NCI-H1092 (cell line): ENCODE measurements at regions not wholly inside any gene's neighbourhood (a gene's known extent, or its start where the extent isn't known, plus 50 kb on each side); places are given as distances from the start of the nearest gene placed in this dataset.
"Not testable (repeated sequence)": the region's sequence is repeated elsewhere in the genome, so short reads cannot be mapped to it uniquely, and the experiment has no call there.

ENCODE experiments used
- DNase-seq: peaks from one replicate; lab custom pipeline; 2025; lab: John Stamatoyannopoulos, UW

DNA sequence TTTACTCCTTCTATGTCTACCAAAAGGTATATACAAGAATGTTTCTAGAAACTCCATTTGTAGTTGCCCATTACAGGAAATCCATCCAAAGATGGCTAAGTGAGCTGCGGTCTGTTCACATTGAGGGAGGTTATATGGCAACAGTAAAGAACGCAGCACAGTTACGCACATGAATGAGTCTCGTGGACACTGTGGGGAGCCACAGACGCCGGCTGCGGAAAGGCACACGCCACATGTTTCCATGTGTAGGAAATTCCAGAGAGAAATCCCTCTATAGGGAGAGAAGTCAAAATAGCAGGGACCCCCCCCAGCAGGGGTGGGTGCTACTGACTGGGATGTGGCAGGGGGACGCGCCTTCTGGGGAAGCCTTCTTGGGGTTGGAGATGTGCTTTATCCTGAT lies 139.0 kb upstream of the NCOR2 start:
- no peak for DNase-seq

DNA sequence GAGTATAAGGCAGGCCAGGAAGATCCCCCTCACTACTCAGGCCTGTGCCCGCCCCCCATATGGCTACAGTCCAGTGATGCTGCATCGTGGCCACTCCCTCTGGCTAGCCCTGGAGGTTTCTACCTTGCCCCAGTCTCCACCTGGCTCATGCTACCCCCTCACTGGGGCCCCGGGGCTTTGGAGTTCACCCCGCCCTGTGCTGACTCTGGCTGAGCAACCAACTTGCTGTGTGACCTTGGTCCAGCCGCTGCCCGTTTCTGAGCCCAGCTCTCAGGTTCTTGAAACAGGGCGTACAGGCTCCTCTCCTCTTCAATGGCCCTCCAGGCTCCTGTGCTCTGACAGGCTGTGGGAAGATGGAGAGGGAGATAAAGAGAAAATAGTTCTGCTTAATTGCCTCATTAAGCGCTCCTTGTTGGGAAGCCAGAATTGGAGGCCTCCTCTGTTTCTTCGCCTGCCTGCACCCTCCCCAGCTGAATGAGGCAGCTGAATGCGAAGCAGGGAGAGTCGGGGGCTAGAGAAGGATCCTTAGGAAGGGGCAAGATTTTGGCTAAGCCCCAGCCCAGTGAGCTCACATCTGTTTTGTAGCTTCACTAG lies 138.2 kb upstream of the NCOR2 start:
- DNase-seq: no peak

DNA sequence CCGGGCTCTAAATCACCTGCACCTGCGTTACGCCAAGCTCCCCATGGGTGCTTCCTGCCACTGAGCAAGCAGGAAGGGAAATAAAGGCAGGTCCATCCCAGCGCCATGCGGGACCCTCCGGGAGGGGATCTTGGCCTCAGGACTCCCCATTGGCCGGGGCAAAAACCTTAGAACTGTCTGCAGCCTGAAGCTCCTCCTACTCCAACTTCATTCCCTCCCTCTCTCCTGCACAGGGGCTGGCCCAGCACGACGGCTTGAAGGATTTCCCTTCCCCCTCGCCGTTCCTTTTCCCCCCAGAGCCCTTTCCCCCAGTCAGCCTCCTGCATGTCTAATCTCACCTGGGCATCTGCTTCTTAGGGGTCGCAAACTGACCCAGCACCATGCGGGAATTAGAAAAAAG lies 137.2 kb upstream of the NCOR2 start:
- DNase-seq: no peak

DNA sequence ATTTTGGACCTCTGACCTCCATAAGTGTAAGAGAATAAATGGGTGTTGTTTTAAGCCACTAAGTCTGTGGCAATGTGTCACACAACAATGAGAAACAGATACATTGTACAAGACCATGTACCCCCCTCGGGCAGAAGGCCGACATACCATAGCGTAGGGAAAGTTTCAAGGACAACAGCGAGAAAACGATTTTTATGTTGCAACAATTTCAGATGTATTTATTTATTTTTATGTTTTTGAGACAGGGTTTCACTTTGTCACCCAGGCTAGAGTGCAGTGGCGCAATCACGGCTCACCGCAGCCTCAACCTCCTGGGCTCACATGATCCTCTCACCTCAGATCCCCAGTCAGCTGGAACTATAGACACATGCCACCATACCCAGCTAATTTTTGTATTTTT lies 136.4 kb upstream of the NCOR2 start:
- DNase-seq: no peak

DNA sequence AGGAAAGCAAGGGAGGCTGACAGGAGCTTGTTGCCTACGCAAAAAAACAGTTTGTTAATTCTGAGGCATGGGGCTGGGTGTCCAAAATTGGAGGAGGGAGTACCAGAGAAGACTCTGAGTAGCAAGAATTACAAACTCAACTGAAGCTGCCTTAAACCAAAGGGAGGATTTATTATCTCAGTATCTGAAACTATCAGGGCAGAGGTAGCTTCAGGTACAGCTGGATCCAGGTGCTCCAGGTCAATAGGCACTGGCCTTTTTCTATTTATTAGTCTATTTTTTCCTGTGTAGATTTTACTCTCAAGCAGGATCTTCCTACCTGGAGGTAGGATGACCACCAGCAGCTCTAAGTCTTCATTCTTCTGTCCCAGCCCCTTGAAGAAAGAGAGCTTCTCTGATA lies 135.3 kb upstream of the NCOR2 start:
- no peak for DNase-seq

DNA sequence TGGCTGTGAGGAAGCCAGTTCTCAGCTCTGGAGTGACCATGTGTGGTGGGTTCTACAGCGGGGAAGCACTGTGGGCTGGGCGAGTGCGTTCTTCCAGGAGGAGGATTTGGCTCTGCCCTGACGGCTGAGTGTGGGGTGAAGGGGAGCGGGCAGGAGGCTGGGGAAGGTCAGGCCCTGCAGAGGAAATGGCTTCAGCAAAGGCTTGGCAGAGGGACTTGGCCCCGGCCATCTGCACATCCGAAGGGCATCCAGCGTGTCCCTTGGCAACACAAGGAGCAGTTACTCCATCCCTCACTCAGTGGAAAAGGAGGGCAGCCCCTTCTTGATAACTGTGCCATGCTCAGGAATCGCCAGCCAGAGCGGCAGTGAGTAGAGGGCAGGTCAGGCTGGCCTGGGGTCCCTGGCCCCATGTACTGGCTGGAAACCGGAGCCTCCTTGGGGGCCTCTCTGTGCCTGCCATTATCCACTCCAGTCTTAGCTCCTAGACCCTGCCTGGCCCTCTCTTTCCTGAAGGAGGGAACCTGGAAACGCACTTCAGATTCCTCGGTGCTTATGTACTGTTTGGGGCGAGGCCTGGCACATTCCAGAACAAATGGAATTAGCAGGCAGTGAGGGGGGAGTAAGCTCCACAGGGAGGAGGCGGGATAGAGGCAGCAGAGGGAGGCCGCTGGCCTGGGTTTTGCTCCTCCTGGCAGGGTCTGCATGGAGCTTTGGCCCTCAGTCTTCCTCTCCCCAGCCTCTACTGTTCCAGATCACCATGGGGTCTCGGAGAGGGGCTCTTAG lies 133.6 kb upstream of the NCOR2 start:
- DNase-seq: no peak

DNA sequence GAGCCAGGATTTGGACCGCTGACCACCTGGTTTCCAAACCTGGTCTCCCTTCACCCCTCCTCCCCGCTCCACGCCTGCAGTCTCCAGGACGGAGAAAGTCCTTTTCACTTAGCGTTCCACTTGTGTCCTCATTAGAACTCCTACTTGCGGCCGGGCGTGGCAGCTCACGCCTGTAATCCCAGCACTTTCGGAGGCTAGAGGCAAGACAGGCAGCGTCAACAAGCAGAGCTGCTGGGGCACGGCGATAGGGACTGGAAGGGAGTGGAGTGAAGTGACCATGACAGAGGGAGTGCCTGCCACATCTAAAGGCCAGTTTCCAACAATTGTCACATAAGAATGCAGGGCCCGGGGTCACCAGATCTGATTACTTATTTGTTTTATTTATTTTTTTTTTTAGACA lies 132.5 kb upstream of the NCOR2 start:
- no peak for DNase-seq

DNA sequence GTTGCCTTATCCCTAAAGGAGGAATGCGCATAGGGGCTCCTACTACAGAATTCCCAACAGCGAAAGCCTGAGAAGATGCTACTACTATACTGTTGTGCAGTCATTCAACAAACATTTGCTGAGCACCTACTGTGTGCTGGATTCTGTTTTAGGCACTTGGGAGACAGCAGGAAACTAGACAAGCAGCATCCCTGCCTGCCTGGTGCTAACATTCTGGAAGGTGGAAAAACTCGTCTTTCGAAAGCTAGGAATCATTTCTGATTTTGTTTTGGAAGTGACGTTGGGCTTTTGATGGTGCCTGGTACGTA lies 131.5 kb upstream of the NCOR2 start:
- no peak for DNase-seq

DNA sequence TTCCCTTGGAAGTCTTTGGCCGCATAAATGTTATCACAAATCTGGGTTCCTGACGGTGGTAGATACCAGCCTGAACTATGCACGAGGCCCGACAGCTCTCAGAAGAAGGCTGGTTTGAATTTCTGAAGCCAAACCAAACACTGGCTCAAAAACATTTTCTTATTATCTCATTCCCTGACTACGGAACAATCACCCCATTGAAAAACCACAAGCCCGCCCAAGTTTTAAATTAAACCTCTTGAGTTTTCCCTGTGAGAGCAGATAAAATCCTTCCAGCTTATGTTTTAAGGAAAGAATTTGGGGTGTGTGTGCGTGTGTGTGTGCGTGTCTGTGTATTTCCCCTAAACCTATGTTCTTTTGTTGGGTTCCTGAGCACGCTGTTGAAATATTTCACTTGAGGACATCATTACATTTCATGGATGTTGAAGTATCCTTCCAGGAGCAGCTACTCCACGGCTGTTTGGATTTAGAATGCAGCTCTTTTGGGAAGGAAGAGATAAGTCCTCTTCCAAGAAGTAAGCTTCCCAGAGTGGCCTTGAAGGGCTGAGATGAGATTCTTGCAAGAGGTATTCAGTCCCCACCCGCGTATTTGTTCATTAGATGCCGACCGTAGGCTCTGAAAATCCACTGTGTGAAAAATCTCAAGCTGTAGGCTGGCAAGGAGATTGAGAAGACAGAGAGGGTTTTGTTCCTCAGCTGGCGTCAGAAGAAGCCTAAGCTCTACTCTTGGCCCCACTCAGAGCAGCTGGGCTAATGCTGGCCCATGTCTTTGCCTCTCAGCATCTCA lies 131.0 kb upstream of the NCOR2 start:
- no peak for DNase-seq

DNA sequence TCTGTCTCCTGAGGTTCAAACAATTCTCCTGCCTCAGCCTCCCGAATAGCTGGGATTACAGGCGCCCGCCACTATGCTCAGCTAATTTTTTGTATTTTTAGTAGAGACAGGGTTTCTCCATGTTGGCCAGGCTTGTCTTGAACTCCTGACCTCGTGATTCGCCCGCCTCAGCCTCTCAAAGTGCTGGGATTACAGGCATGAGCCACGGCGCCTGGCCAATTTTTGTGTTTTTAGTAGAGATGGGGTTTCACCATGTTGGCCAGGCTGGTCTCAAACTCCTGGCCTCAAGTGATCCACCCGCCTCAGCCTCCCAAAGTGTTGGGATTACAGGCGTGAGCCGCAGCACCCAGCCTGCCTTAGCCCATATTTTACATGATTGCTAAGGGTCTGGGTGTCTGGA lies 130.3 kb upstream of the NCOR2 start:
- not testable (repeated sequence) for DNase-seq

DNA sequence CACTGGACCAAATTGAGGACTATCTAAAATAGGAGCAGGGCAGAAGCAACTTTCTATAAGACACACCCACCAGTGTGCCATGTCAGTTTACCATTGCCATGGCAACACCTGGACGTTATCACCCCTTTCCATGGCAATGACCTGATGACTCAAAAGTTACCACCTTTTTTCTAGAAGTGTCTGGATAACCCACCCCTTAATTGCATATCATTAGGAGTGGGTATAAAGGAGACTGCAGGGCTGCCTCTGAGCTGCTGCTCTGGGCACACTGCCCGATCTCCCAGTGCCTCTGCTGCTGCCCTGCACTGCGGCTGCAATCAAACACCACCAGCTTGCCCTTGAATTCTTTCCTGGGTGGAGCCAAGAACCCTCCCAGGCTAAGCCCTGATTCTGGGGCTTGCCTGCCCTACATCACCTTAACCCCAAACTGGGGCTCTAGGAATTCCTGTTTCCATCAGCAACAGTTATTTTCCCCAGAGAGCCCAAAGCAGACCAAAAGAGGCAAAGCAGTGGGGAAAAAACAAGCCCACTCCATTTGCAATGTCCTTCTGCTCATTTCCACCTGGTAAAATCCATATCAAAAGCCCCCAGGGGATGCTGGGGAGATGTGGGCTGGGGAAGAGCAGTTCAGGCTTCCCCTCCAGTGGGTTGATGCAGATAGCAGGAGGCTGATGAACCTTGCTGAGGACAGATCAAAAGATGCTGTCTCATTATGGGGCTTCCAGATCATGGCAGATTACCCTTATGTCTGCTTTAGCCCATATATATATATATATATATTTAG lies 129.5 kb upstream of the NCOR2 start:
- no peak for DNase-seq

DNA sequence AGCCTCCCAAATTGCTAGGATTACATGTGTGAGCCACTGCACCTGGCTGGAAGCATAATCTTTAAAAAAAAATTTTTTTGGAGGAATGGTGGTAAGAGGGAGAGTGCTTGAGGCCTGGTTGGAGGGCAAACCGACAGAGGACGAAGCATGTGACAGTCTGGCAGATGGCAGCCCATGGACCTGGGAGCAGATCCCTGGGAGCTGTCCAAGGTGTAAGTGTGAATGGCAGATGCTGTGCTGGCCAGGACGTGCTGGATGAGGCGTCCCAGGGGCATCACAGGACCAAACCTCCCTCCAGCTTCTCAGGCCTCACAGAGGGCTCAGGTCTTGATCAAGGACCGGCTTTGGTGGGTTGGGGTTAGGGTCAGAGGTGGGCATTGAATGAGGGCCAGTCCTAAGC lies 128.4 kb upstream of the NCOR2 start:
- DNase-seq: no peak

DNA sequence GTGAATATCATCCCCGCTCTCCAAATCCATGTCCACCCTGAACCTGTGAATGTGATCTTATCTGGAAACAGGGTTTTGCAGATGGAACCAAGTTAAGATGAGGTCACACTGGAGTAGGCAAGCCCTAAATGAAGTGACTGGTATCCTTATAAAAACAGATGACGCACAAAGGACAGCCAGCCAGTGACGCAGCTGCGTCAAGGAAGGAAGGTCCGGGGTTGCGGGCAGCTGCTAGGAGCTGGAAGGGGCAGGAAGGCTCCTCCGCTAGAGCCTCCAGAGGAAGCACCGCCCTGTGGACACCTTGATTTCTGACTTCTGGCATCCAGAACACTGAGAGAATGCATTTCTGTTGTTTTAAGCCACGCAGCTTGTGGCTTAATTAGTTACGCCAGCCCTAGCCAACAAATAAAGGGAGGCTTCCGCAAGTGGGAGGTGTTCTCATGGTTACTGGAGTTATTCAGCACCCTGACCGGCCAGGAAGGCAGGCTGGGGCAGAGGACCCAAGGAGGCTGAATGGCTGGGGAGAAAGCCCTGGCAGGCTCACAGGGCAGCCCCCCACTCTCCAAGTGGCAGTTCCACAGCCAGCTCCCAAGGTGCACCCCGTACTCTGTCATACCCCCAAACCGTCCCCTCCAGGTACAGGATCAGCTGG lies 127.6 kb upstream of the NCOR2 start:
- no peak for DNase-seq

DNA sequence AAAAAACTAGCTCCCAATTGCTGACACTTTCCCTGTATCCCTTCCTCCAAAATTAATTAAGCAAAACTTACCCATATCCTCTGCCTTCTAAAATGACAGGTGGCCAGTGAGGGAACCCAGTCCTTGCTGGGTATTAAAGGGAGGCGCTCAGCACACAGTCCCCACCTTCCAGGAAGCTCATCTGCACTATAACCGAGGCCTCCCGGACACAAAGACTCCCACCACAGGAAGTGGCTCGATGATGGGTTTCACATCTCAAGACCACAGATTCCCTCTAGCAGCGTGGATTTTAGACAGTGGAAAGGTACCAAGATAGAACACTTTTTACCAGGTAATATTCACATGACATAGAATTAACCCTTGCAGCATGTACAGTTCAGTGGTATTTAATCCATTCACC lies 126.8 kb upstream of the NCOR2 start:
- no peak for DNase-seq

DNA sequence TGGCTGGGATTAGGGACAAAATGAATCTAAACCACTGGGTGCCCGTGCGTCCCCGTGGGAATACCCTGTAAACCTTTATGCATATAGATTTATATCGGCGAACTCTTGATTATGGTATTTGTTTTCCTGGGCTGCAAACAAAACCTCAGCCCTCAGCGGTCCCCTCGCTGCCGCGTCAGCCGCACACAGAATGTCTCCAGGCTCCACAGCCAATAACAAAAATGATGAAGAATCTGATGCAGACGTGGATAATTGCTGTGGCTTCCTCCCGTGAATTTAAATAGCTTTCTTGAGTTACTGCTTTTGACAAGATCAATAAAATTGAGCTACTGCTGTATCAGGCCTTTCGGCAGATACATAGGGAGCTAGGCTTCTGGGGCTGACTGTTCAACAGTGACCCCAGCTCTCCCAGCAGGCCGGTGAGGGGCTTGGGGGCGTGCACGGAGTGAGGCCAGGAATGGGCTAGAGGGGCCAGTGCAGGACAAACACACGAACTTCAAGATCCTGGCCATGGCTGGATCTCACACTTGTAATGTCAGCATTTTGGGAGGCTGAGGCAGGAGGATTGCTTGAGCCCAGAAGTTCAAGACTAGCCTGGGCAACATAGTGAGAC lies 125.8 kb upstream of the NCOR2 start:
- DNase-seq: no peak

DNA sequence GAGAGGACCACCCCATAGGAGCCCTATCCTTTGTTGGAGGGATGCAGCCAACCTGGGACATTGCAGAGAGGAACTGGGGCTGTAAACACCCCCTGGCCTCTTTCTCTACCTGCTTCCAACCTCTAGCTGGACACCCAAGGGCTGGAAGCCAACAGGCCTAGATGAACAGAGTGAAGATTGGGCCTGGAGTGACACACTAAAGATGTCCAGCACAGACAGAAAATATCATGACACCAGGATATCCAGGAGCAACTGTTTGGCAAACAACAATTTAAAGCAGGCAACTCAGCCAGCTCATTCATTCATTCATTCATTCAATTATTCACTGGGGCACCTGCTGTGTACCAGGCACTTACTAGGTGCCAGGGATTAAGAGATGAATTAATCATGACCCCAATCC lies 125.0 kb upstream of the NCOR2 start:
- DNase-seq: no peak

DNA sequence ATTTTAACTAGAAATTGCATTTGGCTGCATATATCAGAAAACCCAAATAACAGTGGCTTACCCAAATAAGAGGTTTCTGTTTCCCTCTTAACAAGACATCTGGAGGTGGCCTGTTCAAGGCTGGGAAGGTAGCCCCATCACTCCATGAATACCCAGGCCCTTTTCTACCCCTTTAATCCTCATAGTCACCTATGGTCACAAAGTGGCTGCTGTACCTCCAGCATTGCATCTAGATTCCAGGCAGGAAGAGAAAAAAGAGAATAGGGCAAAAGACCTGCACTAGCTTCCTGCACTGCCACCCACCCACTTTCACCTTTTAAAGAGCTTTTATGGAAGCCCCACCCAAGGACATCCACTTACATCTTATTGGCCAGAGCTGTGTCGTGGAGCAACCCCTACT lies 124.0 kb upstream of the NCOR2 start:
- no peak for DNase-seq

DNA sequence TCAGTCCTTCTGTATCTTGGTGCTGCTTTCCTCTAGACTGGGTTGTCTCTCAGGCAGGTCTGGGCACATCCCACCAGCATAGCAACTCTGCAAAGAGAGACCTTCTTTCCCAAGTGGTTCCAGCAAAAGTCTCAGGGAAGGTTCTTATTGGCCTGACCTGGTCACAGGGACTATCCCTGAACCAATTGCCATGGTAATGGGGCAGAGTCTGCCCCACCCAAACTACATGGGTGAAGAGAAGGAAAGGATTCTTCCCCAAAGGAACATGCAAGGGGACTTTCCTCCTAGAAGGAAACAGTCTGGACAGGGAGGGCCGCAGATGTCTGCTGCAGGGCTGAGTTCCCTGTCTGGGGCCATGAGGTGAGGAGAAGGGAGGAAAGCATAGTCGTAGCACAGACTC lies 122.2 kb upstream of the NCOR2 start:
- no peak for DNase-seq

DNA sequence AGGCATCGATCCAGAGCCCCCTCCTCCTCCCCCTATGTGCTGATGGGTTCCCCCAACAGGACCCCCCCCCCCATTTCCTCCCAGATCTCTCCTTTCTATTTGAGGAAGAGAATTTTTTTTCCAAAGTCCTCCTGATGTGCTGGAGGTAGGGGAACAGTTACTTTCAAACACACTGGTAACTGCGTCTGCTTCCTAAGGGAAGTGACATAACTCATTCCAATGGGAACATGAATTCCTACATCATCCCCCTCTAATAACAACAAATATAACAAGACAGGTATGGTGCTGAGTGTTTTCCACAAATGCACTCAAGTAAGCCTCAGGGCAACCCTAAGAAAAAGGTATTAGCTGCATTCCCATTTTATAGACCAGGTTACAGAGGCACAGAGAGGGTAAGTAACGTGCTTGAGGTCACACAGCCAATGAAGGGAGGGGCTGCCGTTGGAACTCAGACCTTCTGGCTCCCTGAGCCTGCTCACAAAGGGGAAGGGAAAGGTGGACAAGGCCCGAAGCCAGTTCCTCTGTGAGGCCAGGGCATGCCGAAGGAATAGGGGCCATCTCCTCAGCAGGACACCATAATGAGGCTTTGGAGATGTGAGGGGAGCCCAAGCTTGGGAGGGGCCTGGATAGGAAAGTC lies 121.1 kb upstream of the NCOR2 start:
- DNase-seq: no peak

DNA sequence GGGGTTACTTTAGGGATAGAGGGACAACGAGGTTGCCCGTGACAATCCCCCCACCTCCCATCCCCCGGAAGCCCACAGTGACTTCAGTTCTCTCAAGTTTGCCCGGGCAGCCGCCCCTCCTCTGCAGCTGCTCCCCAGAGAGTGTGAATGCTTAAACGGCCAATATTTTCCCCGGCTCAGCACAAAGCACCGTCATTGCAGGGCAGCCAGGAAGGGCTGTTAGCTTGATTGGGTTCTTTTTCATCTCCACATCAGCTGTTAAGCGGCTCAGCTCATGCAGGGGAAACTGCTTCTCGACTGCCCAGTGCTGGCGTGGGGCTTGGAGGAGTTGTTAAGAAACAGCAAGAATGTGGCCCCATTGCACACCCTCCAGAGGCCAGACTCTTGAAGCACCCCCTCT lies 120.5 kb upstream of the NCOR2 start:
- peak; percentile 24 for DNase-seq

DNA sequence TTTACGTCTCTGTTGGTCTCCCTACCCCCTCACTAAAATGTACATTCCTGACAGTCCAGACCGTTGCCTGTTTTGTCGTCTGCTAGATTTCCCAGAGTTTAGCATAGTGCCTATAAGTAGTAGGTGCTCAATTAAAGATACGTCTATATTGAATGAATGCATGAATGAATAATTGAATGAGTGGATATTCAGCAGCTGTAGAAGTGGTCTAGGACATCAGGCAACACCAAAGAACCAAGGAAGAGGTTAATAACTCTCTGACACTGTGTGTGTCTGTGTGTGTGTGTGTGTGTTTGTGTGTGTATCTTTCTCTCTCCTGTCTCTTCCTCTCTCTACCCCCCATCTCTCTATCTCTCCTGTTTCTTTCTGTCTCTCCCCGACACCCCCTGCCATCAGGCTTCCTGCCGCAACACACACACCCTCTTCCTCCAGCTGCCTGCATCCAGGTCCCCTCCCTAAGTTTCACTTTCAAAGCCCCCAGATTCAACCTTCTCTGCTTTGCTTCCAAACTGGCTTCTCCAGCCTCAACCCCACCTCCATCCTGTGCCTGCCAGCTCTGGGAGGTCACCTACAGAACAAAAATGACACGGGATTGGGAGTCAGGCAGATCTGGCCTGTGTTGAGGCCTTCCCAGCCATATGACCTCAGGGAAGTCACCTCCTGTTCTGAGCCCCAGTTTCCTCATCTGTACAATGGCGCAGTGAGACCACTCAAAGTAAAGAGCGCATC lies 119.9 kb upstream of the NCOR2 start:
- no peak for DNase-seq
